Psoas muscle (tissue), 7 donors: ENCODE measurements at regions not wholly inside any gene's neighbourhood (a gene's known extent, or its start where the extent isn't known, plus 50 kb on each side); places are given as distances from the start of the nearest gene placed in this dataset.

ENCODE experiments used
- ATAC-seq, 4 donors: fragments of 200-7000 bp; cut with Tn5 transposase; one replicate each; pipeline ENCODE4 v1.9.1; 2020; ENCODE audit warnings: moderate library complexity in 3 of 4, mild to moderate bottlenecking in 2 of 4
- DNase-seq, 2 donors: peaks; one replicate each; pipeline ENCODE4 v3.0.0-alpha.2; 2020
- H3K27ac ChIP-seq: fragments of 200-600 bp; one replicate; pipeline ENCODE4 v1.8.0; 2022
- H3K27me3 ChIP-seq, 3 donors: fragments of 200-600 bp in 1 of 3; one replicate each; pipeline versions ENCODE4 v1.6.1 to v1.8.0; 2013 to 2022; ENCODE audit warnings: low read length in 2 of 3, mild to moderate bottlenecking in 2 of 3, moderate library complexity in 1 of 3; ENCODE audit not compliant: insufficient read depth in 3 of 3
- H3K36me3 ChIP-seq, 2 donors: fragments of 200-600 bp in 1 of 2; one replicate each; pipeline versions ENCODE4 v1.6.1 to v1.8.0; 2013 to 2022; ENCODE audit warnings: low read depth in 1 of 2, mild to moderate bottlenecking in 1 of 2, moderate library complexity in 1 of 2; ENCODE audit not compliant: insufficient read depth in 1 of 2
- H3K4me1 ChIP-seq: fragments of 200-600 bp; one replicate; pipeline ENCODE4 v1.8.0; 2022
- H3K4me3 ChIP-seq: fragments of 200-600 bp; one replicate; pipeline ENCODE4 v1.8.0; 2022; ENCODE audit warnings: mild to moderate bottlenecking
- H3K9me3 ChIP-seq: fragments of 200-600 bp; one replicate; pipeline ENCODE4 v1.8.0; 2022
- CTCF ChIP-seq: fragments of 200-600 bp; IDR thresholded peaks from one replicate; pipeline ENCODE4 v1.8.0; 2022; ENCODE audit warnings: antibody characterized with exemption
- WGBS, 3 donors: extraction: QIAGEN DNeasy Blood & Tissue Kit; methylation state at CpG; one replicate each; pipeline versions ENCODE4 v1.1.6 to v1.1.7; 2013; 5-methylcytosine and 5-hydroxymethylcytosine counted together
- intact Hi-C, 2 donors: fragments of 100-400 bp; cut with DNase I; formaldehyde crosslinking; loops; one replicate each; pipeline versions ENCODE4 v1.11.0 to v1.14.2; 2022
- donor health status: healthy with polysubstance abuse.
- donor health status: DM: no; HTN: no; CAD: no; lungs with moderate emphysema.
- donor health status: Bipolar disorder and iron deficiency.
- donor health status: healthy.
- donor health status: DM: yes; HTN: yes; CAD: no.
- donor health status: DM: no; HTN: no; CAD: no.
- donor health status: DM: yes; HTN: yes; CAD: no.

GRCh38 chr4:161208564-161208963, 955.2 kb downstream of the FSTL5 start:
- no peak for TF ChIP-seq CTCF
- no peak for ATAC-seq
- no peak for DNase-seq
- peaks cover 9% of the 10 kb centered on the region for H3K9me3 ChIP-seq
- H3K27me3 ChIP-seq = no peaks in the 10 kb centered on the region
- no peaks in the 10 kb centered on the region for H3K36me3 ChIP-seq
- H3K4me1 ChIP-seq = no peaks in the 10 kb centered on the region
- intact Hi-C loops = no loop called here
- no peak overlapping the region for H3K4me3 ChIP-seq
- no peak overlapping the region for H3K27ac ChIP-seq
- WGBS, 3 donors = 25 to 41% (median 39%) methylated on average over 1 of the region's 1 CpG

- 75 to 85% (median 79%) methylated on average over 2 of the region's 2 CpGs for WGBS, 3 donors
- intact Hi-C loops = no loop called here
- no peaks in the 10 kb centered on the region for H3K27me3 ChIP-seq
- peaks cover 9% of the 10 kb centered on the region for H3K9me3 ChIP-seq
- no peak overlapping the region for H3K27ac ChIP-seq
- TF ChIP-seq CTCF = no peak
- no peaks in the 10 kb centered on the region for H3K36me3 ChIP-seq
- no peak overlapping the region for H3K4me3 ChIP-seq
- no peaks in the 10 kb centered on the region for H3K4me1 ChIP-seq
- ATAC-seq (no peak), DNase-seq (no peak)
Measured at GRCh38 chr4:161206528-161207080, 957.2 kb downstream of the FSTL5 start.

- Histone ChIP-seq H3K9me3 (no peaks in the 10 kb centered on the region), H3K36me3 (no peaks in the 10 kb centered on the region), H3K4me3 (no peak overlapping the region), H3K4me1 (no peaks in the 10 kb centered on the region), H3K27me3 (no peaks in the 10 kb centered on the region), H3K27ac (no peak overlapping the region)
- no peak for TF ChIP-seq CTCF
- intact Hi-C loops = no loop called here
- ATAC-seq = no peak
- 87 to 93% (median 87%) methylated on average over 3 of the region's 3 CpGs for WGBS, 3 donors
- no peak for DNase-seq
Measured at GRCh38 chr4:161203865-161204264, 959.9 kb downstream of the FSTL5 start.

GRCh38 chr4:161197912-161198311, 965.9 kb downstream of the FSTL5 start:
- 73 to 76% (median 75%) methylated on average over 2 of the region's 2 CpGs for WGBS, 3 donors
- H3K4me3 ChIP-seq = no peak overlapping the region
- TF ChIP-seq CTCF = no peak

GRCh38 chr4:161197474-161197873, 966.3 kb downstream of the FSTL5 start:
- 75 to 81% (median 80%) methylated on average over 4 of the region's 4 CpGs for WGBS, 3 donors
- DNase-seq (no peak), ATAC-seq (no peak)
- Histone ChIP-seq H3K27me3 (no peaks in the 10 kb centered on the region), H3K9me3 (no peaks in the 10 kb centered on the region), H3K4me3 (no peak overlapping the region), H3K27ac (no peak overlapping the region), H3K4me1 (no peaks in the 10 kb centered on the region), H3K36me3 (no peaks in the 10 kb centered on the region)
- intact Hi-C loops = no loop called here
- no peak for TF ChIP-seq CTCF

More at GRCh38 chr4:161197912-161198311, 965.9 kb downstream of the FSTL5 start:
- no peak for DNase-seq
- Histone ChIP-seq H3K27me3 (no peaks in the 10 kb centered on the region), H3K36me3 (no peaks in the 10 kb centered on the region), H3K4me1 (no peaks in the 10 kb centered on the region), H3K9me3 (no peaks in the 10 kb centered on the region), H3K27ac (no peak overlapping the region)
- intact Hi-C loops = no loop called here
- ATAC-seq = no peak
